HepG2 (cell line): ENCODE measurements at regions not wholly inside any gene's neighbourhood (a gene's known extent, or its start where the extent isn't known, plus 50 kb on each side); places are given as distances from the start of the nearest gene placed in this dataset.

Experiments
- ATAC-seq: fragments of 200-7000 bp; cut with Tn5 transposase; 3 replicates; pipeline ENCODE4 v1.9.1; 2020; ENCODE audit warnings: mild to moderate bottlenecking, moderate library complexity
- BruUV-seq: library from RNA; stranded (reverse); fragments of 400-500 nt; replicated peaks from 2 replicates; lab custom pipeline; 2021; lab: Mats Ljungman, UMichigan
- CTCF ChIA-PET: fragments of 300-600 bp; formaldehyde crosslinking; extraction: SDS; loops from one replicate; lab custom pipeline; 2021; ENCODE audit warnings: low total read pairs, inconsistent platforms, low intra/inter-chr PET ratio; lab: Yijun Ruan, JAX
- POLR2A ChIA-PET: fragments of 350-600 bp; sonication (Branson Sonifier 250); formaldehyde crosslinking; loops from one replicate; lab custom pipeline; 2020; ENCODE audit warnings: antibody characterized with exemption, inconsistent platforms; lab: Yijun Ruan, JAX
- DNase-seq: peaks from one replicate; pipeline ENCODE4 v3.0.0-alpha.2; 2015; ENCODE audit warnings: low spot score
- FAIRE-seq: peaks from 3 replicates; lab custom pipeline; 2011; peaks lifted over from hg19 to GRCh38; lab: Jason Lieb, UNC
- H2AFZ ChIP-seq: one replicate; pipeline ENCODE4 v1.6.1; 2011; ENCODE audit warnings: low read length, inconsistent platforms
- H3K27ac ChIP-seq: fragments of 300-600 bp; 3 replicates; pipeline ENCODE4 v1.8.0; 2011; ENCODE audit warnings: mixed run types, mild to moderate bottlenecking, mixed read lengths, low read length, inconsistent platforms; ENCODE audit not compliant: insufficient read depth; ENCODE audit errors: extremely low read length
- H3K27me3 ChIP-seq, 2 experiments: fragments of 200-600 bp in 1 of 2; 2 replicates in 1 of 2; 3 replicates in 1 of 2; pipeline versions ENCODE4 v1.6.0 to v1.8.0; 2011; ENCODE audit warnings: low read length in 2 of 2, mild to moderate bottlenecking in 2 of 2, moderate library complexity in 2 of 2, inconsistent platforms in 1 of 2; ENCODE audit not compliant: insufficient read depth in 2 of 2, control insufficient read depth in 1 of 2
- H3K36me3 ChIP-seq, 2 experiments: fragments of 200-600 bp in 1 of 2; replicated peaks in 1 of 2; 2 replicates in 1 of 2; 3 replicates in 1 of 2; pipeline versions ENCODE4 v1.5.1 to v1.8.0; 2011; ENCODE audit warnings: low read length in 2 of 2, inconsistent platforms in 1 of 2; ENCODE audit not compliant: insufficient read depth in 2 of 2, control insufficient read depth in 1 of 2
- H3K4me1 ChIP-seq: 2 replicates; pipeline ENCODE4 v1.5.1; 2012; ENCODE audit warnings: low read length, inconsistent platforms; ENCODE audit not compliant: insufficient read depth
- H3K4me2 ChIP-seq: 2 replicates; pipeline ENCODE4 v1.6.0; 2011; ENCODE audit warnings: low read depth, low read length, inconsistent platforms
- H3K4me3 ChIP-seq, 3 experiments: fragments of 200-600 bp in 1 of 3; sonication (generic), shearing (Covaris generic) in 1 of 3; replicated peaks in 1 of 3; 2 replicates each; pipeline ENCODE4 v1.5.1; 2011 to 2016; ENCODE audit warnings: low read length in 3 of 3, inconsistent platforms in 2 of 3, low read depth in 2 of 3, mild to moderate bottlenecking in 2 of 3, control low read depth in 1 of 3, mixed read lengths in 1 of 3; ENCODE audit not compliant: insufficient read depth in 1 of 3
- H3K79me2 ChIP-seq: one replicate; pipeline ENCODE4 v1.6.1; 2011; ENCODE audit warnings: low read length, inconsistent platforms; ENCODE audit not compliant: insufficient read depth
- H3K9ac ChIP-seq: 2 replicates; pipeline ENCODE4 v1.6.0; 2011; ENCODE audit warnings: mild to moderate bottlenecking, low read depth, low read length, inconsistent platforms; ENCODE audit not compliant: insufficient read depth
- H3K9me3 ChIP-seq: 2 replicates; pipeline ENCODE4 v1.5.1; 2012; ENCODE audit warnings: mild to moderate bottlenecking, low read length
- H4K20me1 ChIP-seq: 2 replicates; pipeline ENCODE4 v1.6.0; 2011; ENCODE audit warnings: inconsistent platforms, mild to moderate bottlenecking, low read length, moderate library complexity; ENCODE audit not compliant: insufficient read depth
- CBX5 ChIP-seq: sonication (generic); formaldehyde crosslinking; IDR thresholded peaks from 2 replicates; pipeline ENCODE4 v1.4.0; 2020; ENCODE audit warnings: missing genetic modification reagents, borderline replicate concordance
- CHCHD3 ChIP-seq: sonication (generic); formaldehyde crosslinking; IDR thresholded peaks from 2 replicates; pipeline ENCODE4 v1.8.0; 2022; ENCODE audit warnings: mild to moderate bottlenecking, missing genetic modification reagents, moderate library complexity
- FLYWCH1 ChIP-seq: sonication (generic); formaldehyde crosslinking; IDR thresholded peaks from 2 replicates; pipeline ENCODE4 v1.8.1; 2023; ENCODE audit warnings: mild to moderate bottlenecking, missing genetic modification reagents
- KDM3A ChIP-seq: IDR thresholded peaks from 2 replicates; pipeline ENCODE4 v1.6.1; 2018; ENCODE audit warnings: low read depth, missing compliant biosample characterization
- MAFF ChIP-seq: IDR thresholded peaks from 2 replicates; pipeline ENCODE4 v1.6.1; 2011; ENCODE audit warnings: low read depth, low read length, improper control_type of control experiment
- MAFK ChIP-seq, 2 experiments: IDR thresholded peaks in 1 of 2; conservative IDR thresholded peaks in 1 of 2; 2 replicates each; pipeline ENCODE4 v1.6.1; 2011; ENCODE audit warnings: improper control_type of control experiment in 2 of 2, low read length in 2 of 2
- MXD4 ChIP-seq: IDR thresholded peaks from 2 replicates; pipeline ENCODE4 v1.6.1; 2016; ENCODE audit warnings: mild to moderate bottlenecking, missing biosample characterization, missing genetic modification reagents
- SMARCC2 ChIP-seq: fragments of 450-650 bp; IDR thresholded peaks from 2 replicates; pipeline ENCODE4 v1.6.1; 2017; ENCODE audit warnings: antibody characterized with exemption, mild to moderate bottlenecking
- SSRP1 ChIP-seq: IDR thresholded peaks from 2 replicates; pipeline ENCODE4 v1.6.1; 2016; ENCODE audit warnings: control low read depth
- ZNF552 ChIP-seq: sonication (generic); formaldehyde crosslinking; IDR thresholded peaks from 2 replicates; pipeline ENCODE4 v1.9.0; 2022; ENCODE audit warnings: missing genetic modification reagents, mild to moderate bottlenecking, borderline replicate concordance
- ZNF580 ChIP-seq: IDR thresholded peaks from 2 replicates; pipeline ENCODE4 v1.6.1; 2016; ENCODE audit warnings: low read depth, borderline replicate concordance
- ZNF740 ChIP-seq: sonication (generic); formaldehyde crosslinking; IDR thresholded peaks from 2 replicates; pipeline ENCODE4 v1.4.0; 2020; ENCODE audit warnings: missing genetic modification reagents
- ZNF781 ChIP-seq: sonication (generic); formaldehyde crosslinking; IDR thresholded peaks from 2 replicates; pipeline ENCODE4 v1.5.1; 2020; ENCODE audit warnings: borderline replicate concordance, mild to moderate bottlenecking, missing genetic modification reagents; ENCODE audit errors: not compliant biosample characterization
- ZSCAN31 ChIP-seq: sonication (generic); formaldehyde crosslinking; IDR thresholded peaks from 2 replicates; pipeline ENCODE4 v1.5.0; 2020; ENCODE audit warnings: low read depth, mild to moderate bottlenecking, missing genetic modification reagents
- WGBS: methylation state at CpG from one replicate; pipeline ENCODE4 v1.1.6; 2017; ENCODE audit warnings: low lambda C conversion rate; 5-methylcytosine and 5-hydroxymethylcytosine counted together
- in situ Hi-C: cut with HindIII; loops from 2 replicates; pipeline ENCODE4 v1.10.0; 2017; ENCODE audit warnings: low pct_unique_long_range_greater_than_20kb; ENCODE audit not compliant: extremely low pct_ligation_motif_present
- intact Hi-C: fragments of 100-400 bp; cut with micrococcal nuclease; formaldehyde crosslinking; loops from one replicate; pipeline ENCODE4 v1.10.0; 2022; ENCODE audit not compliant: unreplicated experiment
- TF ChIP-seq, protein P1 (sequence below): sonication (generic); formaldehyde crosslinking; IDR thresholded peaks from 2 replicates; pipeline ENCODE4 v1.4.0; 2020; ENCODE audit warnings: mild to moderate bottlenecking, missing genetic modification reagents

DNA sequence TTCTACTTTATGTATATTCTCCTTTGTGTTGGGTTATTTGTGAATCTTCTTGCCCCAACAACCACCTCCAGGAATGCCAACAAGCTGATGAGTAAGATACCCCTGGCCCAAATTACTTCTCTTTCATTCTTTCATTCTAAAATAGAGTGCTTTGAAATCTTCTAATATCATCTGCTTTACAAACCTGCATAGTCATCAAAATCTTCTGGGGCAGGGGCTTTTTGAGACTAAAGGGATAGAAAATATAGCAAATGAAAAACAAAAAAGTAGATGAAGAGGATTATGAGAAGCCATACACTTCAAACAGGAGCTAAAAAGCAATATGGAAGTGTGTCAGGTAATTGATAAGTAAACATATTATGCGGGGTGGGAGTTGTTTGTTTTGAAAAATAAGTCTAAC lies 150.7 kb upstream of the SOX4 start:
- Histone ChIP-seq H4K20me1 (no peaks in the 10 kb centered on the region), H3K9ac (no peak overlapping the region), H3K4me2 (no peak overlapping the region), H3K9me3 (no peaks in the 10 kb centered on the region), H3K79me2 (no peaks in the 10 kb centered on the region), H3K27me3 (peaks cover 0 to 6% of the 10 kb centered on the region in 2 experiments; a peak in 1 of 5 replicates), H3K36me3 (no peaks in the 10 kb centered on the region), H3K4me3 (no peak overlapping the region), H2AFZ (no peak overlapping the region), H3K27ac (no peak overlapping the region), H3K4me1 (no peaks in the 10 kb centered on the region)
- in situ Hi-C loops, result no loop called here
- intact Hi-C loops, result no loop called here
- BruUV-seq, result no TSS peak
- no peak for FAIRE-seq
- ChIA-PET POLR2A (no interaction called here), CTCF (no interaction called here)
- WGBS, result 26% methylated on average over 1 of the region's 1 CpG
- no peak for DNase-seq
- no peak for ATAC-seq
- TF ChIP-seq CBX5 (CRISPR knock-in tag) (no peak), ZNF580 (CRISPR knock-in tag) (no peak), ZNF552 (CRISPR knock-in tag) (no peak), SSRP1 (CRISPR knock-in tag) (no peak), ZSCAN31 (CRISPR knock-in tag) (no peak), ZNF781 (CRISPR knock-in tag) (no peak), ZNF740 (CRISPR knock-in tag) (no peak), MXD4 (CRISPR knock-in tag) (no peak), FLYWCH1 (CRISPR knock-in tag) (no peak), SMARCC2 (no peak), CHCHD3 (no peak), MAFF (peak; percentile 86), KDM3A (CRISPR knock-in tag) (no peak), MAFK (conservative IDR thresholded peaks at IDR 0.05 in 1 of 2, IDR thresholded peaks at IDR 0.05 in 1 of 2; ENCODE audit: low read length in 2 of 2) (peak; percentile 87 to 93)
- TF ChIP-seq, protein P1, sequence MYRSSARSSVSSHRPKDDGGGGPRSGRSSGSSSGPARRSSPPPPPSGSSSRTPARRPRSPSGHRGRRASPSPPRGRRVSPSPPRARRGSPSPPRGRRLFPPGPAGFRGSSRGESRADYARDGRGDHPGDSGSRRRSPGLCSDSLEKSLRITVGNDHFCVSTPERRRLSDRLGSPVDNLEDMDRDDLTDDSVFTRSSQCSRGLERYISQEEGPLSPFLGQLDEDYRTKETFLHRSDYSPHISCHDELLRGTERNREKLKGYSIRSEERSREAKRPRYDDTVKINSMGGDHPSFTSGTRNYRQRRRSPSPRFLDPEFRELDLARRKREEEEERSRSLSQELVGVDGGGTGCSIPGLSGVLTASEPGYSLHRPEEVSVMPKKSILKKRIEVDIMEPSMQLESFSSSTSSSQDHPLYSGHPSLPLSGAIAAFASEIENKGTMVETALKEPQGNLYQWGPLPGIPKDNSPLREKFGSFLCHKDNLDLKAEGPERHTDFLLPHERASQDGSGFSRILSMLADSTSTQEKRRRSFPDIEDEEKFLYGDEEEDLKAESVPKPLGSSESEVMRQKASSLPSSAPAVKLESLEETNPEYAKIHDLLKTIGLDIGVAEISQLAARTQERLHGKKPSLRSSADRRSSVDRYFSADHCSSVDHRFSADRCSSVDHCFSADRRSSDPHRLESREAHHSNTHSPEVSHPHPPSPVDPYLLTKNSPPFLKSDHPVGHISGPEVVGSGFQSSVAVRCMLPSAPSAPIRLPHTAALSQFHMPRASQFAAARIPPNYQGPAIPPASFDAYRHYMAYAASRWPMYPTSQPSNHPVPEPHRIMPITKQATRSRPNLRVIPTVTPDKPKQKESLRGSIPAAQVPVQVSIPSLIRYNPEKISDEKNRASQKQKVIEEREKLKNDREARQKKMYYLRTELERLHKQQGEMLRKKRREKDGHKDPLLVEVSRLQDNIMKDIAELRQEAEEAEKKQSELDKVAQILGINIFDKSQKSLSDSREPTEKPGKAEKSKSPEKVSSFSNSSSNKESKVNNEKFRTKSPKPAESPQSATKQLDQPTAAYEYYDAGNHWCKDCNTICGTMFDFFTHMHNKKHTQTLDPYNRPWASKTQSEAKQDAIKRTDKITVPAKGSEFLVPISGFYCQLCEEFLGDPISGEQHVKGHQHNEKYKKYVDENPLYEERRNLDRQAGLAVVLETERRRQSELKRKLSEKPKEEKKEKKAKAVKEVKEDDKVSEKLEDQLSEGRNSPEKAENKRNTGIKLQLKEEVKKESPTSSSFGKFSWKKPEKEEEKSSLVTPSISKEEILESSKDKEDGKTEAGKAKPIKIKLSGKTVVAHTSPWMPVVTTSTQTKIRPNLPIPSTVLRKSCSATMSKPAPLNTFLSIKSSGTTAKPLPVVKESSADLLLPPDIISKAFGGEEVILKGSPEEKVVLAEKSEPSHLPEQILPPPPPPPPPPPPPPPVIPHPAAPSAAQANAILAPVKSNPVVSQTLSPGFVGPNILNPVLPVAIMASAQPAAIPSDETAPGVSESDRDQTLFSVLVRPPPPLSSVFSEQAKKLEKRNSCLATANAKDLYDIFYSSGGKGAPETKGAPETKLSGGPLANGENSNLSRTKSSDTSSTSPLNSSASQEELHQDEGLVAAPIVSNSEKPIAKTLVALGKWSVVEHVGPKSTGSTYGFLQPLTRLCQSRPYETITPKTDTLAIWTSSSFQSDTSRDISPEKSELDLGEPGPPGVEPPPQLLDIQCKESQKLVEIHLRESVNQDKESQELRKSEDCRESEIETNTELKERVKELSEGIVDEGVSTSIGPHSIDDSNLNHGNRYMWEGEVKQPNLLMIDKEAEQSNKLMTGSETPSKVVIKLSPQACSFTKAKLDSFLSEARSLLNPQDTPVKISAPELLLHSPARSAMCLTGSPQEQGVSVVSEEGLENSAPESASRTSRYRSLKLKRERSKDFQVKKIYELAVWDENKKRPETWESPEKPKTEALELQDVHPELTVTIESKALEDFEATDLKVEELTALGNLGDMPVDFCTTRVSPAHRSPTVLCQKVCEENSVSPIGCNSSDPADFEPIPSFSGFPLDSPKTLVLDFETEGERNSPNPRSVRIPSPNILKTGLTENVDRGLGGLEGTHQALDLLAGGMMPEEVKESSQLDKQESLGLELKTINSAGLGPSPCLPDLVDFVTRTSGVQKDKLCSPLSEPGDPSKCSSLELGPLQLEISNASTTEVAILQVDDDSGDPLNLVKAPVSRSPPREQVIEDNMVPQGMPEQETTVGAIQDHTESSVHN (CRISPR knock-in tag), result no peak
